ENCODE measurements at regions not wholly inside any gene's neighbourhood (a gene's known extent, or its start where the extent isn't known, plus 50 kb on each side); places are given as distances from the start of the nearest gene placed in this dataset.

GRCh38 chr14:55929136-55929535, 189.1 kb upstream of the PELI2 start:
- TF ChIP-seq, protein P1, sequence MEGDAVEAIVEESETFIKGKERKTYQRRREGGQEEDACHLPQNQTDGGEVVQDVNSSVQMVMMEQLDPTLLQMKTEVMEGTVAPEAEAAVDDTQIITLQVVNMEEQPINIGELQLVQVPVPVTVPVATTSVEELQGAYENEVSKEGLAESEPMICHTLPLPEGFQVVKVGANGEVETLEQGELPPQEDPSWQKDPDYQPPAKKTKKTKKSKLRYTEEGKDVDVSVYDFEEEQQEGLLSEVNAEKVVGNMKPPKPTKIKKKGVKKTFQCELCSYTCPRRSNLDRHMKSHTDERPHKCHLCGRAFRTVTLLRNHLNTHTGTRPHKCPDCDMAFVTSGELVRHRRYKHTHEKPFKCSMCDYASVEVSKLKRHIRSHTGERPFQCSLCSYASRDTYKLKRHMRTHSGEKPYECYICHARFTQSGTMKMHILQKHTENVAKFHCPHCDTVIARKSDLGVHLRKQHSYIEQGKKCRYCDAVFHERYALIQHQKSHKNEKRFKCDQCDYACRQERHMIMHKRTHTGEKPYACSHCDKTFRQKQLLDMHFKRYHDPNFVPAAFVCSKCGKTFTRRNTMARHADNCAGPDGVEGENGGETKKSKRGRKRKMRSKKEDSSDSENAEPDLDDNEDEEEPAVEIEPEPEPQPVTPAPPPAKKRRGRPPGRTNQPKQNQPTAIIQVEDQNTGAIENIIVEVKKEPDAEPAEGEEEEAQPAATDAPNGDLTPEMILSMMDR (IDR thresholded peaks at IDR 0.05; ENCODE audit: low read depth, low read length, missing control alignments) = no peak
- DNase-seq (ENCODE audit: extremely low read depth, low read depth) = no peak
- H3K4me3 ChIP-seq (replicated peaks; ENCODE audit: low read depth, low read length) = no peak overlapping the region

DNA sequence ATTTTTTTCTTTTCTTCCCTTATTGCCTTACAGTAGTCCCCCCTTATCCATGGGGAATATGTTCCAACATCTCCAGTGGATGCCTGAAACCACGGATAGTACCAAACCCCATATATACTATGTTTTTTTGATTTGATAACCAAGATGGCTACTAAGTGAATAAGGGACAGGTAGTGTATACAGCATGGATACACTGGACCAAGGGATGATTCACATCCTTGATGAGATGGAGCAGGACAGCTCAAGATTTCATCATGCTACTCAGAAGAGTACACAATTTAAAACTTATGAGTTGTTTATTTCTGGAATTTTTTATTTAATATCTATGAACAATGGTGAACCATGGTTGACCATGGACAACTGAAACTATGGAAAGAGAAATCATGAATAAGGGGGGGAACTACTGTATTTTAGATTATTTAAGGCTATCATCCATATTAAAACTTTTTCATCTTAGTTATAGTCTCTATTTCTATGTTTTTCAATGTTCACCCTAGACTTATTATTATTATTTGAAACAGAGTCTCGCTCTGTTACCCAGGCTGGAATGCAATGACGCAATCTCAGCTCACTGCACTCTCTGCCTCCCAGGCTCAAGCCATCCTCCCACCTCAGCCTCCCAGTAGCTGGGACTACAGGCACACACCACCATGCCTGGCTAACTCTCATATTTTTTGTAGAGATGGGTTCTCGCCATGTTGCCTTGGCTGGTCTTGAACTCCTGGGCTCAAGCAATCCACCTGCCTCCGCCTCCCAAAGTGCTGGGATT, 188.0 kb upstream of the PELI2 start:
- no peak for DNase-seq (ENCODE audit: extremely low read depth, low read depth)
- TF ChIP-seq, protein P1 (IDR thresholded peaks at IDR 0.05; ENCODE audit: low read depth, low read length, missing control alignments) = no peak
- H3K4me3 ChIP-seq (replicated peaks; ENCODE audit: low read depth, low read length) = no peak overlapping the region

DNA sequence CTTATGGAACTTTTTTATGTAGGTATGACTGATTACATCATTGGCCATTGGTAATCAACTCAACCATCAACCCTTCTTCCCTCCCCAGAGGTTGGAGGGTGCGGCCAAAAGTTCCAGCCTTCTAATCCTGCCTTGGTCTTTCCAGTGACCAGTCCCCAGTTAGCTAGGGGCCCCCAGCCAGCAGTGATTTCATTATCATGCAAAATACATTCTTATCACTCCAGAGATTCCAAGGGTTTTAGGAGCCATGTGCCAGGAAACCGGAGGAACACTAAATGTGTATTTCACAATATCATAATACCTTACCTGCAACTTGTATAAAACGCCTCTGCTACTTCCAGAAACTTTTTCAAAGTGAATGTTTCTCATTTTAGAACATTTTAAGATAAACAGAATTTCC, 181.5 kb upstream of the PELI2 start:
- TF ChIP-seq, protein P1 (IDR thresholded peaks at IDR 0.05; ENCODE audit: low read depth, low read length, missing control alignments) = no peak
- no peak for DNase-seq (ENCODE audit: extremely low read depth, low read depth)
- no peak overlapping the region for H3K4me3 ChIP-seq (replicated peaks; ENCODE audit: low read depth, low read length)

DNA sequence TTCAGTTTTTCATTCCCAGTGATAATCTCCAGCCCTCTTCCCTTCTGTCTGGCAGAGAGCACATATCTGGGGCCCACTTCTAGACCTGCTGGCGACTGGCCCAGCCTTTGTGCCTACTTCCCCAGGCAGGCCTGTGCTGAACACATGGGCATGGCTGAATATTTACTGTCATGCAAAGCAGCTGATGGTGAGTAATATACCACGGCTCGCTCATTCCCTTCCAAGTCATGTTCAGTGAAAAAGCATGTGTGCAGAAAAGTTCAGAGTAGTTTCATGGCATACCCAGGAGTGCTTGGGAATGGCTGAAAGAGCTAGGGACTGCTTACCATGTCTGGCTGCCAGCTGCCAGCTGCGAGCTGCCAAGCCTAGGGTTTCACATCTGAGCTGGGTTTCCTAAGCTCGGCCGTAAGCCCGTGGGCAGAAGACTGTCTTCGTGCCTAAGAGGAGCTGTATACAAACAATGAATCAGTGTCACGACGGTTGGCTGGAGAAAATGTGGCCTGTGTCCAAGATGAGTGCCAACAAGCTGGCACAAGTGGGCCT, 179.9 kb upstream of the PELI2 start:
- H3K4me3 ChIP-seq (replicated peaks; ENCODE audit: low read depth, low read length) = no peak overlapping the region
- DNase-seq (ENCODE audit: extremely low read depth, low read depth) = peak; percentile 27
- TF ChIP-seq, protein P1 (IDR thresholded peaks at IDR 0.05; ENCODE audit: low read depth, low read length, missing control alignments) = no peak

GRCh38 chr14:55942076-55942654, 176.0 kb upstream of the PELI2 start:
- DNase-seq (ENCODE audit: extremely low read depth, low read depth) = no peak
- no peak overlapping the region for H3K4me3 ChIP-seq (replicated peaks; ENCODE audit: low read depth, low read length)
- TF ChIP-seq, protein P1 (IDR thresholded peaks at IDR 0.05; ENCODE audit: low read depth, low read length, missing control alignments) = no peak

DNA sequence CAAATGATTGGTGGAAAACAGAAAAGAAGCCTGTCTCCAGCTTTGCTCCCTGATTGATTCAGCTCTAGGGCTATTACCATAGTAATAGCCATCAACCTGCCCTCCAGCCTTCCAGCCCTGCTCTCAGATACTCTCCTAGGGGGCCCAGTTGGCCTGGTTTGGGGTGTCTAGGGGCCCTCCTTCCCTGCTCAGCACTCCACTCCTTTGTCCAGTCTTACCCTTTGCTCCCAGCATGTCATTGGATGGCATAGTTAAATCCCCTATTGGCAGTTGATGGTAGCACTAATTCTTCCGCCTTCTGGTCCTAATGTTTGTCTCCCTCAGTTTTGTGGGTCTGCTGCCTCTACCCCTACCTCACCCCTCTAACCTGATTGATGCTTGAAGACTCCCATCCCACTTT, 175.4 kb upstream of the PELI2 start:
- no peak overlapping the region for H3K4me3 ChIP-seq (replicated peaks; ENCODE audit: low read depth, low read length)
- DNase-seq (ENCODE audit: extremely low read depth, low read depth) = no peak
- TF ChIP-seq, protein P1 (IDR thresholded peaks at IDR 0.05; ENCODE audit: low read depth, low read length, missing control alignments) = no peak

Data from HFF-Myc (cell line).